OCI-LY7 (cell line): ENCODE measurements at regions not wholly inside any gene's neighbourhood (a gene's known extent, or its start where the extent isn't known, plus 50 kb on each side); places are given as distances from the start of the nearest gene placed in this dataset.

Experiments
- BruUV-seq: library from RNA; stranded (reverse); fragments of 400-500 nt; replicated peaks from 2 replicates; lab custom pipeline; 2021; lab: Mats Ljungman, UMichigan
- CTCF ChIA-PET: fragments of 300-600 bp; sonication (Branson Sonifier 250); formaldehyde crosslinking; loops from one replicate; lab custom pipeline; 2022; ENCODE audit warnings: antibody characterized with exemption; ENCODE audit not compliant: unreplicated experiment; lab: Charles Lee
- POLR2A ChIA-PET: fragments of 300-600 bp; sonication (Branson Sonifier 250); formaldehyde crosslinking; loops from one replicate; lab custom pipeline; 2022; ENCODE audit warnings: antibody characterized with exemption; lab: Charles Lee
- DNase-seq: peaks from one replicate; pipeline ENCODE4 v3.0.0-alpha.2; 2015; ENCODE audit warnings: low spot score
- H2AFZ ChIP-seq: fragments of 200-600 bp; sonication (generic), shearing (Covaris generic); 2 replicates; pipeline ENCODE4 v1.6.1; 2014; ENCODE audit warnings: mild to moderate bottlenecking, antibody characterized with exemption, low read length, moderate library complexity
- H3K27ac ChIP-seq: fragments of 200-600 bp; sonication (generic); 2 replicates; pipeline ENCODE4 v1.5.1; 2014; ENCODE audit warnings: mixed run types, low read depth, mild to moderate bottlenecking, moderate library complexity, low read length, inconsistent platforms; ENCODE audit not compliant: poor library complexity, severe bottlenecking
- H3K36me3 ChIP-seq: fragments of 200-600 bp; sonication (generic); 2 replicates; pipeline ENCODE4 v1.6.1; 2014; ENCODE audit warnings: mild to moderate bottlenecking, antibody characterized with exemption, low read length, moderate library complexity, mixed read lengths; ENCODE audit not compliant: insufficient read depth
- H3K4me1 ChIP-seq: fragments of 200-600 bp; sonication (generic); 2 replicates; pipeline ENCODE4 v1.5.1; 2014; ENCODE audit warnings: mild to moderate bottlenecking, low read length; ENCODE audit not compliant: insufficient read depth, poor library complexity, severe bottlenecking
- H3K4me2 ChIP-seq: fragments of 200-600 bp; sonication (generic); 2 replicates; pipeline ENCODE4 v1.6.1; 2014; ENCODE audit warnings: mild to moderate bottlenecking, low read length
- H3K4me3 ChIP-seq: fragments of 200-600 bp; sonication (generic); 2 replicates; pipeline ENCODE4 v1.5.1; 2014; ENCODE audit warnings: mild to moderate bottlenecking, low read depth, low read length; ENCODE audit not compliant: poor library complexity, severe bottlenecking
- H3K79me2 ChIP-seq: fragments of 200-600 bp; sonication (generic); 2 replicates; pipeline ENCODE4 v1.6.1; 2016; ENCODE audit warnings: low read depth, mild to moderate bottlenecking, low read length, moderate library complexity, mixed read lengths; ENCODE audit not compliant: insufficient read depth
- H3K9me2 ChIP-seq: fragments of 200-600 bp; sonication (generic); 2 replicates; pipeline ENCODE4 v1.6.1; 2016; ENCODE audit warnings: mild to moderate bottlenecking, low read length, mixed read lengths; ENCODE audit not compliant: insufficient read depth
- H3K9me3 ChIP-seq: fragments of 200-600 bp; sonication (generic); 2 replicates; pipeline ENCODE4 v1.6.1; 2014; ENCODE audit warnings: mild to moderate bottlenecking, mixed run types, low read length, mixed read lengths
- H4K20me1 ChIP-seq: fragments of 200-600 bp; sonication (generic); 2 replicates; pipeline ENCODE4 v1.6.1; 2014; ENCODE audit warnings: mild to moderate bottlenecking, antibody characterized with exemption, low read length, moderate library complexity, mixed read lengths; ENCODE audit not compliant: insufficient read depth
- EZH2phosphoT487 ChIP-seq: fragments of 200-600 bp; sonication (generic); IDR thresholded peaks from 2 replicates; pipeline ENCODE4 v1.6.1; 2018; ENCODE audit warnings: low read depth, borderline replicate concordance, mild to moderate bottlenecking, mixed run types, antibody characterized with exemption, low read length, moderate library complexity, mixed read lengths
- intact Hi-C: fragments of 100-400 bp; cut with micrococcal nuclease; formaldehyde crosslinking; loops from one replicate; pipeline ENCODE4 v1.10.0; 2022; ENCODE audit not compliant: unreplicated experiment
- TF ChIP-seq, protein P1 (sequence below): fragments of 200-600 bp; sonication (generic); conservative IDR thresholded peaks from 2 replicates; pipeline ENCODE4 v1.5.1; 2014; ENCODE audit warnings: mild to moderate bottlenecking, antibody characterized with exemption, low read length, moderate library complexity, mixed read lengths

- BruUV-seq = no TSS peak
- DNase-seq = no peak
- no peak for TF ChIP-seq EZH2phosphoT487
- TF ChIP-seq, protein P1, sequence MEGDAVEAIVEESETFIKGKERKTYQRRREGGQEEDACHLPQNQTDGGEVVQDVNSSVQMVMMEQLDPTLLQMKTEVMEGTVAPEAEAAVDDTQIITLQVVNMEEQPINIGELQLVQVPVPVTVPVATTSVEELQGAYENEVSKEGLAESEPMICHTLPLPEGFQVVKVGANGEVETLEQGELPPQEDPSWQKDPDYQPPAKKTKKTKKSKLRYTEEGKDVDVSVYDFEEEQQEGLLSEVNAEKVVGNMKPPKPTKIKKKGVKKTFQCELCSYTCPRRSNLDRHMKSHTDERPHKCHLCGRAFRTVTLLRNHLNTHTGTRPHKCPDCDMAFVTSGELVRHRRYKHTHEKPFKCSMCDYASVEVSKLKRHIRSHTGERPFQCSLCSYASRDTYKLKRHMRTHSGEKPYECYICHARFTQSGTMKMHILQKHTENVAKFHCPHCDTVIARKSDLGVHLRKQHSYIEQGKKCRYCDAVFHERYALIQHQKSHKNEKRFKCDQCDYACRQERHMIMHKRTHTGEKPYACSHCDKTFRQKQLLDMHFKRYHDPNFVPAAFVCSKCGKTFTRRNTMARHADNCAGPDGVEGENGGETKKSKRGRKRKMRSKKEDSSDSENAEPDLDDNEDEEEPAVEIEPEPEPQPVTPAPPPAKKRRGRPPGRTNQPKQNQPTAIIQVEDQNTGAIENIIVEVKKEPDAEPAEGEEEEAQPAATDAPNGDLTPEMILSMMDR = no peak
- no peaks in the 10 kb centered on the region for H3K79me2 ChIP-seq
- intact Hi-C loops = no loop called here
- H2AFZ ChIP-seq = no peak overlapping the region
- CTCF ChIA-PET = no interaction called here
- H3K9me3 ChIP-seq = no peaks in the 10 kb centered on the region
- no peak overlapping the region for H3K4me3 ChIP-seq
- H3K27ac ChIP-seq = no peak overlapping the region
- H3K4me2 ChIP-seq = no peak overlapping the region
- no peaks in the 10 kb centered on the region for H4K20me1 ChIP-seq
- H3K36me3 ChIP-seq = no peaks in the 10 kb centered on the region
- no peaks in the 10 kb centered on the region for H3K4me1 ChIP-seq
- POLR2A ChIA-PET = no interaction called here
- H3K9me2 ChIP-seq = no peaks in the 10 kb centered on the region
Measured at GRCh38 chr14:22151121-22151520, 437.9 kb downstream of the DAD1 start.

GRCh38 chr14:22149058-22149457 lies 440.0 kb downstream of the DAD1 start:
- Histone ChIP-seq H3K4me1 (no peaks in the 10 kb centered on the region), H3K27ac (no peak overlapping the region), H3K4me3 (no peak overlapping the region), H3K4me2 (no peak overlapping the region), H4K20me1 (no peaks in the 10 kb centered on the region), H3K9me2 (no peaks in the 10 kb centered on the region), H2AFZ (no peak overlapping the region), H3K9me3 (no peaks in the 10 kb centered on the region), H3K79me2 (no peaks in the 10 kb centered on the region), H3K36me3 (no peaks in the 10 kb centered on the region)
- CTCF ChIA-PET = no interaction called here
- DNase-seq = no peak
- intact Hi-C loops = no loop called here
- TF ChIP-seq EZH2phosphoT487 = no peak
- TF ChIP-seq, protein P1 = no peak
- POLR2A ChIA-PET = no interaction called here
- no TSS peak for BruUV-seq

DNA sequence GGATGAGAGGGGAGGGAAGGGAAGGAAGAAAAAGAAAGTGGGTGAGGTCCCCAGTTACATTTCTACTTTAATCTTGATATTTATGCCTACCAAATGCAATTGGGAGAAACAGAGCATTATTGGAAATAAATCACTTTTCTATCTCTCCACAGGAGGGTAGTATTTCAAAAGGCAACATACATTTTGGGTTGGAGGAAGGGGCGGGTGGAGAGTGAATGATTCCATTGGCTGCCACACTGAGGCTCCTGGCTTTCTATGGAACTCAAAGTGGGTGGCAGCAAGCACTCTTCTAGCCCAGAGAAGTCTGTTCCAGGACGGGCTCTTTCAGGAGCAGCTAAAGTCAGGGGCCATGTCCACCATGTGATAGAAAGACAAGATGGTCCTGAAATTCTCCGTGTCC lies 441.3 kb downstream of the DAD1 start:
- Histone ChIP-seq H3K4me1 (no peaks in the 10 kb centered on the region), H3K9me3 (no peaks in the 10 kb centered on the region), H4K20me1 (no peaks in the 10 kb centered on the region), H2AFZ (no peak overlapping the region), H3K4me3 (no peak overlapping the region), H3K79me2 (no peaks in the 10 kb centered on the region), H3K4me2 (no peak overlapping the region), H3K36me3 (no peaks in the 10 kb centered on the region), H3K27ac (no peak overlapping the region), H3K9me2 (no peaks in the 10 kb centered on the region)
- ChIA-PET POLR2A (no interaction called here), CTCF (no interaction called here)
- intact Hi-C loops = no loop called here
- BruUV-seq = no TSS peak
- no peak for DNase-seq
- no peak for TF ChIP-seq EZH2phosphoT487
- TF ChIP-seq, protein P1 = 0 out of 2 replicates have a peak, but pooled peaks have one; percentile 19
